Esophagus squamous epithelium (tissue), 5 donors: ENCODE measurements at regions not wholly inside any gene's neighbourhood (a gene's known extent, or its start where the extent isn't known, plus 50 kb on each side); places are given as distances from the start of the nearest gene placed in this dataset.

Source experiments
- DNase-seq: peaks from one replicate; lab custom pipeline; 2025; lab: John Stamatoyannopoulos, UW
- H3K27ac ChIP-seq, 4 donors: fragments of 200-600 bp; sonication (generic); one replicate each; pipeline ENCODE4 v1.5.1; 2016 to 2019; ENCODE audit warnings: mild to moderate bottlenecking in 1 of 4
- H3K27me3 ChIP-seq, 4 donors: fragments of 200-600 bp; sonication (generic); 1 replicate in 3 of 4; 2 replicates in 1 of 4; pipeline versions ENCODE4 v1.5.1 to v1.6.0; 2017 to 2021; ENCODE audit warnings: antibody characterized with exemption in 1 of 4
- H3K36me3 ChIP-seq, 3 donors: fragments of 200-600 bp; sonication (generic); one replicate each; pipeline ENCODE4 v1.5.1; 2016 to 2019
- H3K4me1 ChIP-seq, 3 donors: fragments of 200-600 bp; sonication (generic); one replicate each; pipeline ENCODE4 v1.5.1; 2017 to 2019
- H3K4me3 ChIP-seq, 4 donors: fragments of 200-600 bp; sonication (generic); 1 replicate in 3 of 4; 2 replicates in 1 of 4; pipeline ENCODE4 v1.5.1; 2016 to 2019; ENCODE audit warnings: mild to moderate bottlenecking in 2 of 4, moderate library complexity in 1 of 4
- H3K9me3 ChIP-seq, 3 donors: fragments of 200-600 bp; sonication (generic); one replicate each; pipeline ENCODE4 v1.5.1; 2016 to 2019
- CTCF ChIP-seq, 6 experiments: fragments of 450-650 bp in 4 of 6; fragments of 200-600 bp in 2 of 6; sonication (generic) in 2 of 6; IDR thresholded peaks; one replicate each; pipeline ENCODE4 v1.5.1; 2016 to 2019; ENCODE audit warnings: antibody characterized with exemption in 6 of 6, mild to moderate bottlenecking in 4 of 6, moderate library complexity in 4 of 6
- POLR2A ChIP-seq, 4 donors: fragments of 450-650 bp; IDR thresholded peaks; one replicate each; pipeline ENCODE4 v1.6.1; 2017; ENCODE audit warnings: antibody characterized with exemption in 4 of 4, mild to moderate bottlenecking in 4 of 4, moderate library complexity in 3 of 4
- WGBS, 2 donors: methylation state at CpG; one replicate each; pipeline ENCODE4 v1.1.5; 2018; 5-methylcytosine and 5-hydroxymethylcytosine counted together
- intact Hi-C: fragments of 100-400 bp; cut with DNase I; formaldehyde crosslinking; loops from one replicate; pipeline ENCODE4 v1.15.0; 2022
- donor health status: DM: yes; HTN: yes; CAD: no.

GRCh38 chr11:29211202-29211601 is 805.6 kb downstream of the KCNA4 start:
- H3K27ac ChIP-seq: no peak overlapping the region
- no peaks in the 10 kb centered on the region for H3K27me3 ChIP-seq
- H3K4me3 ChIP-seq: no peak overlapping the region
- no peaks in the 10 kb centered on the region for H3K4me1 ChIP-seq
- TF ChIP-seq CTCF (IDR thresholded peaks at IDR 0.05): no peak
- TF ChIP-seq POLR2A (IDR thresholded peaks at IDR 0.05): no peak
- DNase-seq: no peak
- WGBS, 2 donors: 65 to 77% methylated on average over 3 of the region's 3 CpGs
- no peaks in the 10 kb centered on the region for H3K9me3 ChIP-seq
- intact Hi-C loops: no loop called here
- H3K36me3 ChIP-seq: no peaks in the 10 kb centered on the region

- no peaks in the 10 kb centered on the region for H3K27me3 ChIP-seq
- 71 to 77% methylated on average over 2 of the region's 2 CpGs for WGBS, 2 donors
- H3K9me3 ChIP-seq: no peaks in the 10 kb centered on the region
- H3K4me3 ChIP-seq: no peak overlapping the region
- DNase-seq: no peak
- no peaks in the 10 kb centered on the region for H3K4me1 ChIP-seq
- no peaks in the 10 kb centered on the region for H3K36me3 ChIP-seq
- intact Hi-C loops: no loop called here
- TF ChIP-seq CTCF (IDR thresholded peaks at IDR 0.05) (no peak), POLR2A (IDR thresholded peaks at IDR 0.05) (no peak)
- H3K27ac ChIP-seq: no peak overlapping the region
Measured at GRCh38 chr11:29210426-29210825, 806.4 kb downstream of the KCNA4 start.

- no peak overlapping the region for H3K27ac ChIP-seq
- intact Hi-C loops: no loop called here
- H3K36me3 ChIP-seq: no peaks in the 10 kb centered on the region
- H3K4me1 ChIP-seq: no peaks in the 10 kb centered on the region
- 54 to 61% methylated on average over 2 of the region's 2 CpGs for WGBS, 2 donors
- DNase-seq: no peak
- no peaks in the 10 kb centered on the region for H3K27me3 ChIP-seq
- no peaks in the 10 kb centered on the region for H3K9me3 ChIP-seq
- TF ChIP-seq POLR2A (IDR thresholded peaks at IDR 0.05) (no peak), CTCF (IDR thresholded peaks at IDR 0.05) (no peak)
- H3K4me3 ChIP-seq: no peak overlapping the region
Measured at GRCh38 chr11:29208117-29208516, 808.7 kb downstream of the KCNA4 start.

GRCh38 chr11:29200791-29201562 is 815.9 kb downstream of the KCNA4 start:
- Histone ChIP-seq H3K27ac (no peak overlapping the region), H3K27me3 (no peaks in the 10 kb centered on the region), H3K9me3 (no peaks in the 10 kb centered on the region), H3K4me1 (no peaks in the 10 kb centered on the region), H3K36me3 (no peaks in the 10 kb centered on the region), H3K4me3 (no peak overlapping the region)
- intact Hi-C loops: no loop called here
- no peak for DNase-seq
- 60 to 62% methylated on average over 11 of the region's 11 CpGs for WGBS, 2 donors
- TF ChIP-seq POLR2A (IDR thresholded peaks at IDR 0.05): no peak

GRCh38 chr11:29190313-29190712 is 826.5 kb downstream of the KCNA4 start:
- no peak for DNase-seq
- no peak overlapping the region for H3K4me3 ChIP-seq
- no peaks in the 10 kb centered on the region for H3K4me1 ChIP-seq
- no peak overlapping the region for H3K27ac ChIP-seq
- TF ChIP-seq CTCF (IDR thresholded peaks at IDR 0.05) (no peak), POLR2A (IDR thresholded peaks at IDR 0.05) (no peak)
- no peaks in the 10 kb centered on the region for H3K36me3 ChIP-seq
- H3K27me3 ChIP-seq: no peaks in the 10 kb centered on the region
- H3K9me3 ChIP-seq: no peaks in the 10 kb centered on the region
- intact Hi-C loops: no loop called here
